Astrocyte (in vitro differentiated cells and primary cell): ENCODE measurements at regions not wholly inside any gene's neighbourhood (a gene's known extent, or its start where the extent isn't known, plus 50 kb on each side); places are given as distances from the start of the nearest gene placed in this dataset.

ENCODE experiments used
- CTCF ChIP-seq: IDR thresholded peaks from 2 replicates; pipeline ENCODE4 v1.5.1; 2011; ENCODE audit warnings: low read depth, mild to moderate bottlenecking, inconsistent platforms, low read length, moderate library complexity; ENCODE audit not compliant: insufficient read depth
- EZH2 ChIP-seq: IDR thresholded peaks from 2 replicates; pipeline ENCODE4 v1.6.1; 2012; ENCODE audit warnings: mild to moderate bottlenecking, low read length, inconsistent platforms; ENCODE audit not compliant: insufficient read depth

DNA sequence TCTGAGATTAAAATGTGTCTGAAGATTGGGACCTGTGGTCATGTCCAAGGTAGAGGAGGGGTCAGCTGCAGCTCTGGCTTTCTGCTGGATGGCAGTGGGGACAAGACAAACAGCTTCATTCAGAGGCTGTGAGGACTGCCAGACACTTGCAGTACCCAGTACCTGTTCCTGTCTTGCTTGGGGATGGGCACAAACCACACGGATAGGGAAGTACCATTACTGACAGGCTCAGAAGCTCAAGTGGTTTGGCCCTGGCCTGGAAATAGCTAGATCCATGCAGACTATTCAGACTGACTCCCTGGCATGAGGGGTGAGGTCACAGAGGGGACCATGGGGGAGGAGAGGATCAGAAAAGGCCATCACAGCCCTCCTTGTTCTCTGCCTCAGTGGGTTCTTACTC lies 56.0 kb upstream of the COMTD1 start:
- TF ChIP-seq CTCF: no peak
- TF ChIP-seq EZH2: no peak
